H1 (cell line): ENCODE measurements at regions not wholly inside any gene's neighbourhood (a gene's known extent, or its start where the extent isn't known, plus 50 kb on each side); places are given as distances from the start of the nearest gene placed in this dataset.

ENCODE experiments used
- CBX8 ChIP-seq: fragments of 300-800, 300-1000 bp; sonication (generic); IDR thresholded peaks from 2 replicates; pipeline ENCODE4 v1.7.1; 2016; ENCODE audit warnings: low read depth, low read length, borderline replicate concordance
- CHD1 ChIP-seq: IDR thresholded peaks from 2 replicates; pipeline ENCODE4 v1.6.1; 2012; ENCODE audit warnings: low read depth, low read length, improper control_type of control experiment
- EGR1 ChIP-seq: IDR thresholded peaks from 2 replicates; pipeline ENCODE4 v1.6.1; 2011; ENCODE audit warnings: low read depth, low read length, borderline replicate concordance
- MAFK ChIP-seq: IDR thresholded peaks from 2 replicates; pipeline ENCODE4 v1.6.1; 2012; ENCODE audit warnings: low read depth, mild to moderate bottlenecking, improper control_type of control experiment, low read length
- NANOG ChIP-seq: IDR thresholded peaks from 2 replicates; pipeline ENCODE4 v1.6.1; 2011; ENCODE audit warnings: low read length, low read depth, mild to moderate bottlenecking, inconsistent platforms; ENCODE audit not compliant: insufficient read depth, poor library complexity, severe bottlenecking
- SIN3A ChIP-seq, 2 experiments: IDR thresholded peaks in 1 of 2; conservative IDR thresholded peaks in 1 of 2; 2 replicates each; pipeline ENCODE4 v1.6.1; 2011 to 2012; ENCODE audit warnings: low read length in 2 of 2, improper control_type of control experiment in 1 of 2, low read depth in 1 of 2, mild to moderate bottlenecking in 1 of 2
- TAF7 ChIP-seq: optimal IDR thresholded peaks from 2 replicates; pipeline ENCODE3; 2011; ENCODE audit warnings: low read depth, mild to moderate bottlenecking, inconsistent platforms, low read length, moderate library complexity, borderline replicate concordance
- USF2 ChIP-seq: IDR thresholded peaks from 2 replicates; pipeline ENCODE4 v1.6.1; 2011; ENCODE audit warnings: low read length, improper control_type of control experiment

GRCh38 chr2:7573166-7573825 is 656.1 kb downstream of the RNF144A start (continued):
- TF ChIP-seq SIN3A (conservative IDR thresholded peaks at IDR 0.05 in 1 of 2, IDR thresholded peaks at IDR 0.05 in 1 of 2; ENCODE audit: low read depth in 1 of 2, low read length in 2 of 2), result no peak
- TF ChIP-seq NANOG, result no peak
- TF ChIP-seq CHD1, result no peak
- no peak for TF ChIP-seq EGR1
- no peak for TF ChIP-seq CBX8
- no peak for TF ChIP-seq USF2
- TF ChIP-seq TAF7, result no peak
- TF ChIP-seq MAFK, result no peak
